ENCODE measurements at regions not wholly inside any gene's neighbourhood (a gene's known extent, or its start where the extent isn't known, plus 50 kb on each side); places are given as distances from the start of the nearest gene placed in this dataset.

DNA sequence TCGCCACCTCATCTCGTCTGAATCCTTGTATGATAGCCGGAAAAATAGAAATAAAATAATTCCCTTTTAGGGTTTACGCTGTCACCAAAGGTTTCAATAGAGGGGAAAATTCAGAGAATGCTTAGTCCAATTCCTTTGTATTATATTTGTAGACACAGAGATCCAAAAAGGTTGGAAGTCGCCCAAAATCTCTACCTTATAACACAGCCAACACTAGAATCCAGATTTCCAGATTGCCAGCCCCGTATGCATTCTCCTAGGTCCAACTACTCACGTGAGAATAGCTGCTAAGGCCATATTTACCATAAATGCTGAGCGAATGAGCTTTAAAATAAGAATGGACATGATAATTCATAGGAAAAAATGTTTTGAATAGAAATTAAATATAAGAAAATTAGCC lies 124.5 kb downstream of the KCNK1 start:
- H3K9me3 Mint-ChIP-seq (ENCODE audit: unreplicated experiment): no peaks in the 10 kb centered on the region
- no peaks in the 10 kb centered on the region for H3K36me3 Mint-ChIP-seq (ENCODE audit: insufficient read depth, unreplicated experiment)
- no peak for DNase-seq (ENCODE audit: unreplicated experiment)
- intact Hi-C loops (cut with micrococcal nuclease): no loop called here
- H3K4me1 Mint-ChIP-seq (ENCODE audit: insufficient read depth, unreplicated experiment): no peaks in the 10 kb centered on the region
- H3K27ac Mint-ChIP-seq (ENCODE audit: low read depth, unreplicated experiment): no peak overlapping the region
- H3K4me3 Mint-ChIP-seq (ENCODE audit: unreplicated experiment): no peak overlapping the region
- CTCF ChIA-PET: interaction anchor here (0.6 to 1.4 kb wide), 2 partner anchors 238 to 374 kb away, joined by 3 read pairs; no protein-coding TSS in a partner anchor
- H3K27me3 Mint-ChIP-seq (ENCODE audit: insufficient read depth, unreplicated experiment): peaks cover 6% of the 10 kb centered on the region
- TF ChIP-seq, protein P1, sequence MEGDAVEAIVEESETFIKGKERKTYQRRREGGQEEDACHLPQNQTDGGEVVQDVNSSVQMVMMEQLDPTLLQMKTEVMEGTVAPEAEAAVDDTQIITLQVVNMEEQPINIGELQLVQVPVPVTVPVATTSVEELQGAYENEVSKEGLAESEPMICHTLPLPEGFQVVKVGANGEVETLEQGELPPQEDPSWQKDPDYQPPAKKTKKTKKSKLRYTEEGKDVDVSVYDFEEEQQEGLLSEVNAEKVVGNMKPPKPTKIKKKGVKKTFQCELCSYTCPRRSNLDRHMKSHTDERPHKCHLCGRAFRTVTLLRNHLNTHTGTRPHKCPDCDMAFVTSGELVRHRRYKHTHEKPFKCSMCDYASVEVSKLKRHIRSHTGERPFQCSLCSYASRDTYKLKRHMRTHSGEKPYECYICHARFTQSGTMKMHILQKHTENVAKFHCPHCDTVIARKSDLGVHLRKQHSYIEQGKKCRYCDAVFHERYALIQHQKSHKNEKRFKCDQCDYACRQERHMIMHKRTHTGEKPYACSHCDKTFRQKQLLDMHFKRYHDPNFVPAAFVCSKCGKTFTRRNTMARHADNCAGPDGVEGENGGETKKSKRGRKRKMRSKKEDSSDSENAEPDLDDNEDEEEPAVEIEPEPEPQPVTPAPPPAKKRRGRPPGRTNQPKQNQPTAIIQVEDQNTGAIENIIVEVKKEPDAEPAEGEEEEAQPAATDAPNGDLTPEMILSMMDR (IDR thresholded peaks at IDR 0.05; ENCODE audit: unreplicated experiment): no peak
- POLR2A ChIA-PET: interaction anchor here (1.6 kb wide), 1 partner anchor 11 kb away, joined by 4 read pairs; no protein-coding TSS in a partner anchor
- BruUV-seq (replicated peaks): no TSS peak

DNA sequence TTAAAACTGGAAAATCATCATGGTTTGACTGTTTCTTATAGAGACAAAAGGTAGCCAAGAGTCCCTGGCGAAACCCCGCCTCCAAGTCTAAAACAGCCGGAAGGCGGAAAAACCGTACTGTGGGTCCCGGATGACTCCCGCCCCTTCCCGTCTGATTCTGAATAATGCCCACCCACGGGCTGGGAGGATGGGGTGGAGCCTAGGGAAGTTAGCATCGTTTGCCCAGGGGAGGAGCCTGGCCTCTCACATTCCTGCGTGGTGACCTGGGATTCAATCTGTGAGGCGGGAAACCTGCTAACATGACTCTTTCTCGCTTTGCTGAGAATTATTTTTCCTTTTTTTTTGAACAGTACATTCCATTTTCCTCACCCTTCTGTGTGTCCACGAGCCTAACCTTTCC lies 124.9 kb downstream of the KCNK1 start:
- Mint-ChIP-seq H3K4me3 (ENCODE audit: unreplicated experiment) (no peak overlapping the region), H3K27me3 (ENCODE audit: insufficient read depth, unreplicated experiment) (peaks cover 11% of the 10 kb centered on the region), H3K27ac (ENCODE audit: low read depth, unreplicated experiment) (no peak overlapping the region), H3K9me3 (ENCODE audit: unreplicated experiment) (no peaks in the 10 kb centered on the region), H3K4me1 (ENCODE audit: insufficient read depth, unreplicated experiment) (no peaks in the 10 kb centered on the region), H3K36me3 (ENCODE audit: insufficient read depth, unreplicated experiment) (no peaks in the 10 kb centered on the region)
- ChIA-PET CTCF (interaction anchor here (0.6 kb wide), 1 partner anchor 238 kb away, joined by 3 read pairs; no protein-coding TSS in a partner anchor), POLR2A (interaction anchor here (1.6 kb wide), 1 partner anchor 11 kb away, joined by 4 read pairs; no protein-coding TSS in a partner anchor)
- intact Hi-C loops (cut with micrococcal nuclease): no loop called here
- BruUV-seq (replicated peaks): no TSS peak
- TF ChIP-seq, protein P1 (IDR thresholded peaks at IDR 0.05; ENCODE audit: unreplicated experiment): no peak
- no peak for DNase-seq (ENCODE audit: unreplicated experiment)

DNA sequence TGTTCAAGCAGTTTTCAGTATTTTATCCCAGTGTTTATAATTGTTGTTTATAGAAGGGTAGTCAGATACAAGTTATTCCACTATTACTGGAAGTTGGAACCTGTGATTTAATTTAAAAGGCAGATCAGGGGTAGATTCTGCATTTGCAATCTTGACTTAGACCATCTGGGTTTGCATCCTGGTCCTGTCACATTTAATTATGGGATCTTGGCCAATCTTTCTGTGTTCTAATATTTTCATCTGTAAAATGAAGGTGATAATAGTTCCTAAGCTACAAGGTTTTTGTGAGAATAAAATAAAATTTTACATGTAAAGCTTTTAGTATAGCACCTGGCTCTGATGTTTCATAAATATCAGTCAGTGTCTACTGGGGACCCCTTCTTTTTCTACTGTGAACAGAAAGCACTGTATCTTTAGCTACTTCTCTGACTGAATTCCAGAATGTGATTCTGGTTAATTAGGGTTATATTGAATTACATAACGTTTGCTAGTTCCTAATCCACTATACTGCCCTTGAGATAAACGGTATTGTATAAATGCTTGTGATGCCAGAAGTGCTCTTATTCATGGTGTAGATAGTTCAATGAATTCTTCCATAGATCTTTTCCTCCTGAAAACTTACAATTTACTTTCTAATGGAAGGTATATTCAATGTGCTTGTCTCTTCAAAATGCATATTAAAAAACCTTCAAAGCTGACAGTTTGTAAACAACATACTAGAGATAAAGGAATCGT lies 131.0 kb downstream of the KCNK1 start:
- no peak for DNase-seq (ENCODE audit: unreplicated experiment)
- peaks cover 36% of the 10 kb centered on the region for H3K27me3 Mint-ChIP-seq (ENCODE audit: insufficient read depth, unreplicated experiment)
- intact Hi-C loops (cut with micrococcal nuclease): no loop called here
- H3K27ac Mint-ChIP-seq (ENCODE audit: low read depth, unreplicated experiment): no peak overlapping the region
- ChIA-PET POLR2A (interaction anchor here (0.7 kb wide), 1 partner anchor 87 kb away, joined by 3 read pairs; no protein-coding TSS in a partner anchor), CTCF (interaction anchor here (1.8 kb wide), 1 partner anchor 304 kb away, joined by 4 read pairs; no protein-coding TSS in a partner anchor)
- H3K4me1 Mint-ChIP-seq (ENCODE audit: insufficient read depth, unreplicated experiment): no peaks in the 10 kb centered on the region
- TF ChIP-seq, protein P1 (IDR thresholded peaks at IDR 0.05; ENCODE audit: unreplicated experiment): no peak
- no peaks in the 10 kb centered on the region for H3K9me3 Mint-ChIP-seq (ENCODE audit: unreplicated experiment)
- no peak overlapping the region for H3K4me3 Mint-ChIP-seq (ENCODE audit: unreplicated experiment)
- BruUV-seq (replicated peaks): no TSS peak
- no peaks in the 10 kb centered on the region for H3K36me3 Mint-ChIP-seq (ENCODE audit: insufficient read depth, unreplicated experiment)

DNA sequence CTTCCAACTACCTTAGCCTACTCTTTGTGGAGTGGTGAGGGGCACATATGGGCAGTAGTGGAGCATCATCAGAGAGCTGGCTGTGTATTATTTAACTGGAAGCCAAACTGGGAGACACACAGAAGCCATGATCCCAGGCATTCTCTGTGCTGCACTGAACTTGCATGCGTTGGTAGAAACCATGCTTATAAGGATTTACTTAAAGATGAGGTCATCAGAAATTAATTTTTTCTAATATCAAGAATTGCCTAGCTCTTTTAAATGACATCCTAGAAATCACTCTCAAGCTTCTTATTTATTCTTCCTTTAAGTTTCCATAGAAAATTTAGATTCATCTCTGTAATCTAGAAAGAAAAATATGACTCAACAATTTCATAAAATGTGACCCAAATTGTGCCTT lies 136.2 kb downstream of the KCNK1 start:
- Mint-ChIP-seq H3K27ac (ENCODE audit: low read depth, unreplicated experiment) (no peak overlapping the region), H3K9me3 (ENCODE audit: unreplicated experiment) (no peaks in the 10 kb centered on the region), H3K36me3 (ENCODE audit: insufficient read depth, unreplicated experiment) (no peaks in the 10 kb centered on the region), H3K4me3 (ENCODE audit: unreplicated experiment) (no peak overlapping the region), H3K27me3 (ENCODE audit: insufficient read depth, unreplicated experiment) (peaks cover 46% of the 10 kb centered on the region), H3K4me1 (ENCODE audit: insufficient read depth, unreplicated experiment) (no peaks in the 10 kb centered on the region)
- intact Hi-C loops (cut with micrococcal nuclease): no loop called here
- ChIA-PET CTCF (interaction anchor here (0.5 to 2.0 kb wide), 3 partner anchors 18 to 59 kb away, joined by 3 to 7 read pairs (median 3); no protein-coding TSS in a partner anchor), POLR2A (interaction anchor here (0.7 kb wide), 1 partner anchor 426 kb away, joined by 3 read pairs; no protein-coding TSS in a partner anchor)
- no peak for DNase-seq (ENCODE audit: unreplicated experiment)
- TF ChIP-seq, protein P1 (IDR thresholded peaks at IDR 0.05; ENCODE audit: unreplicated experiment): no peak
- no TSS peak for BruUV-seq (replicated peaks)

Data from MCF 10A (cell line).